GM19438 (cell line): ENCODE measurements at regions not wholly inside any gene's neighbourhood (a gene's known extent, or its start where the extent isn't known, plus 50 kb on each side); places are given as distances from the start of the nearest gene placed in this dataset.
"Not testable (repeated sequence)": the region's sequence is repeated elsewhere in the genome, so short reads cannot be mapped to it uniquely, and the experiment has no call there.

Source experiments
- ATAC-seq: cut with Tn5 transposase; IDR thresholded peaks from one replicate; pipeline ENCODE4 v1.9.1; 2021; ENCODE audit warnings: low read depth; ENCODE audit not compliant: unreplicated experiment

DNA sequence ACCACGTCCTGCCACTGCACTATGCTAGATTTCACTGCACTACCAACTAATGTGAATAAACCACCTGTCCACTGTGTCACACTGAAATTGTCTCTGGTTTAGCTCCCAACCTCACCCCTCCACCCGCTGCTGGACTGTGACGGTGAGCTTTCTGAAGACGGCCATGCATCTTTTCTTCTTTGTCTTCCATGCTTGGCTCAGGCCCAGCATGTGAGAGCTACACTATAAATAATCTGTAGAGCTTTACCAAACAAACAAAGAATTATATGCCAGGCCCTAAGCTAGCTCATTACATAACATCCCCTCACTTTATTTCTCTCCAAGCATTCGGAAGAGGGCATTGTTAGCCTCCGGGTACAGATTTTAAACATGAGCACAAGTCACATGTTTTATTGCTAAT, 633.2 kb downstream of the TNS3 start:
- ATAC-seq, result no peak

DNA sequence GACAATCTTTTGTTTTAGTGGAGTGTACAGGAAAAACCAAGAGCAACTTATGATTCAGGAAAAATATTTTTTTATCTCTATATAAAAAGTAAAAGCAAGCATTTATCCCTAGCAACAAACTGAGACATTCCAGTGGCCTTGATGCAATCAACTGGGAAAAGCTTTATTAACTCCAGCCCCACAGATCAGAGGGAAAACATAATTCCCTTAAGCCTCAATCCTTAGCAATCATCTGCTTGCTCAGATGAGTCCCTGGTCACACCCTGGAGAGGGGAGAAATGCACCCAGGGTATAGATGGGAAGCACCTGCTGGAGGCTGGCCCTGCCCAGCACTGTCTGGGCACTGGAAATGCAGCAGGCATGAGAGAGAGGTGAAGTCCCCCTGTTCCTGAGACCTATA, 636.6 kb downstream of the TNS3 start:
- no peak for ATAC-seq

DNA sequence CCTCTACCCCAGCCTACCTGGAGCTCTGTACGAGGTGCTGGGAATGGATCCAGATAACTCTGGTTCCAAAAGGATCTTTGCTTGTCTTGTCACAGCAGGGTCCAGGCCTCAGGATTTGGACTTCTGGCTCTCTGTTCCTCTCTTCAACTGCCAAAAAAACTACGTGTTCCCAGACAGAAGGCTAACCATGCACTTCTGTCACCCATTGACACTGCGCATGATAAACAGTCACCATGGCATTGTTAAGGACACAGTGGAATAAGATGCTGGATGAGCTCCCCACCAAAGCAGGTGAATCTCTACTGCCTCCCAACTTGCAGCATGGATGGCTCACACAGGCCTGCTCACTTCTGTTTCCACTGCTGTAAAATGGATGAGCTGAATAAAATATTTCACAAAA, 637.9 kb downstream of the TNS3 start:
- no peak for ATAC-seq

DNA sequence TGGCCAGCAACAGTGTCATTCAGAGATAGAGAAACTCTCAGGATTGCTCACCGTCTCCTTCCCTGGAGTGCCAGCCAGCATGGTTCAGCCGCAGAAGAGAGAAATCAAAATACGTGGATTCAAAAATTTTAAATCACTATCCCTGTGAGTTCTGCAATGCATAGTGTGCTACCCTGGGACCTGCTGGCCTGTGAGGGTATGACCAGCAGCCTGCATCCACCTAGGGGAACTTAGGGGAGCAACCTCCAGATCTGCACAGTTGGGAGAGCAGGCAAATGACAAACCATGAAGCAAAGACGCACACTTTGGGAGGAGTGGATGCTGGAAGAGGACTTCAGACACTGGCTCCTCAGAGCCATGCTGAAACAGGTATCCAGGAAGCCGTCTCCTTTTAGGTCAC, 639.3 kb downstream of the TNS3 start:
- no peak for ATAC-seq

DNA sequence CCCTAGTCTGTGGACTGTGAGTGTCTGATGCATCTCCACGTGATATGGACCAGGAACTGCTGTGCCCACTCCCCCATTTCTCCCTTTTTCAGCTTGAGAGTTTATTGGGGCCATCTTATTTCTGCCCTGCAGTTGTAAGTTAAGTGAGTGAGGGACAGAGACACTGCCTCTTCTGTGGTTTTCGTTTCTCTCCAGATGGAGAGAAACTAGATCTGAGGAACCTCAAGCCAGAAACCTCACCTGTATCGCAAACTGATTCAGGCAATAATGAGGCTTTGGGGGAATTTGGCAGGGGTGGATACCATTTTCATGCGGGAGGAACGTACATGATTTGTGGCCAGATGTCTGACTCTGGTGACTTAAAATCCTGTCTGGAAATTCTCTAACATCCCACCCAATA, 641.7 kb downstream of the TNS3 start:
- no peak for ATAC-seq

DNA sequence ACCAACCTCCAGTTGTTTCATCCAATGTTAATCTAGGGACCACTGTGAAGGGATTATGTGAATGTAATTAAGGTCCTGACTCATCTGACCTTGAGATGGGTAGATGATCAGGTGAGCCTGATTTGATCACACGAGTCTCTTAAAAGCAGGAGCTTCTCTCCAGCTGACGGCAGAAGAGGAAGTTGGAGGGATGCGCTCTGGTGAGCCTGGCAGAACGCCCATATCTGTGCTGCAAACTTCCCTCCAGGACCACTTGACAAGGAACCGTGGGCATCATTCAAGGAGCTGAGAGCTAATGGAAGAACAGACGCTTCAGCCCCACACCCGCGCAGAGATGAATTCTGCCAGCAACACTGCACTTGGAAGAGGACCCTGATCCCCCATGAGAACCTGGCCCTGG, 642.4 kb downstream of the TNS3 start:
- ATAC-seq, result no peak

DNA sequence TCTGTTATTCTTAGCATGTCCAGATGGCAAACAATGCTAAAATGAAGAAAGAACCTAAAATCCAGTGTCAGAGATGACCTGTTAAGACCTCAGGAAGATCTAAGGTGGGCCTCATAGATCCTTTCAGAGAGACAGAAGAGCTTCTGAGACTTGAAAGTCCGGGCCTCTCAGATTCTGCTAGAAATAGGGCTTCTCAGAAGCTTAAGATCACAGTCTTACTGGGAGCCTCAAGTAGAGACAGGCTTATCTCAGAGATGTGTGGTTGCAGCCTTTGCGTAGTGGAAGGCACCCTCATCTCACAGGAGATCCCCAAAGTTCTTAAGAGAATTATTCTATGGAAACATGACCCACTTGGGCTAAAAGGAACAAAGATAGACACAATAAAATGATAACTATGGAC, 642.8 kb downstream of the TNS3 start:
- no peak for ATAC-seq

DNA sequence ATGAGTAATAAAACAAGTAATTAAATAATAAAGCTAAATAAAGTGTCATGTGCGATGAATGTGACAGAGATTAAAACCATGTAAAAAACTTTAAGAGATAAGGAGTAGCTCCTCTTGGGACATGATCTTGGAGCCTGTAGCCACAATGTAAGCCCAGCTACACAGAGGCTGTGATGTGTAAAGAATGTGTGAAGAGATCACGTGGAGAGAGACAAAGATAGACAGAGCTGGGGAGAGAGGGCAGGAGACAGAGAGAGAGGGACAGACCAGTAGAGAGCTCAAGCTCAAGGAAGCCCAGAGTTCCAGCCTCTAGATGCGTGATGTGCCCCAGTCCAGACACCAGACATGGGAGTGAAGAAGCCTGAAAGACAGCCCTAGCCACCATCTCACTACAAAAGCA, 644.1 kb downstream of the TNS3 start:
- ATAC-seq, result no peak

DNA sequence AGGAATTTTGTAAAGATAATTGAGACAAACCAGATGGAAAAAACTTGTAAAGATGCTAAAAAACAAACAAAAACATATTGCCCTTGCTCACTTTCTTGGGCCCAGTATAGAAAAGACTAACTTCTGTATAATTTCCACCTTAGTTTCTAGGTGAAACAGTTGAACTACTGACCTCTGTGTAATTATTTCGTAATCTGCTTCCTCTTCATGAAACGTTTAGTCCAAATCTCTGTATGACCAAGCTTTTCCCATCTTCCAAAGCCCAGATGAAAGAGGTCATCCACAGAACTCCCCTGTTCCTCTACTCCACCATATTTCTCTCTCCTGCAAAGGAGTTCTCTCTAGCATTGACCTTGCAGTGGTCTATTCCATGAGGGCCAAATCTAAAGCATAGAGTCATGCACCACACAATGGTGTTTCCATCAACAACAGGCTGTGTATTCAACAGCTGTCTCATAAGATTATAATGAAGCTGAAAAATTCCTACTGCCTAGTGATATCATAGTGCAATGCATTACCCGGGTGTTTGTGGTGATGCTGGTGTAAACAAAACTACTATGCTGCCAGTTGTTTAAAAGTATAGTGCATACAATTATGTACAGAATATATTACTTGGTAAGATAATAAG, 647.6 kb downstream of the TNS3 start:
- ATAC-seq, result no peak

DNA sequence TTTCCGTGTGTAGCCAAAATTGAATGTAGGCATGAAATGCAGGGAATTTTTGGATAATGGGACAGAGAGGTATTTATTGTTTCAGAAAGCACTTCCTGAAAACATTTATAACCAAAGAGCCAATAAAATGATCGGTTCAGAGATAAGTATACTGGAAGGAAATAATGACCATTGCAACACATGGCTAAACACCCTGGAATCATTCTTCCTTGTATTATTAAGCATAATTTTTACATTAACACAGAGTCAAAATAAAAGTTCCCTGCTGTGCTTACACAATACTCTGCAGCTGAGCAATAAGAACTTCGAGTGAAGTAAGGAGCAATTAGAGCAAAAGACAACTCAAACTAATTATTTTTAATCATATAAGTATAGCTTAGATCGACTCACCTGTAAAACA, 648.3 kb downstream of the TNS3 start:
- ATAC-seq, result no peak

DNA sequence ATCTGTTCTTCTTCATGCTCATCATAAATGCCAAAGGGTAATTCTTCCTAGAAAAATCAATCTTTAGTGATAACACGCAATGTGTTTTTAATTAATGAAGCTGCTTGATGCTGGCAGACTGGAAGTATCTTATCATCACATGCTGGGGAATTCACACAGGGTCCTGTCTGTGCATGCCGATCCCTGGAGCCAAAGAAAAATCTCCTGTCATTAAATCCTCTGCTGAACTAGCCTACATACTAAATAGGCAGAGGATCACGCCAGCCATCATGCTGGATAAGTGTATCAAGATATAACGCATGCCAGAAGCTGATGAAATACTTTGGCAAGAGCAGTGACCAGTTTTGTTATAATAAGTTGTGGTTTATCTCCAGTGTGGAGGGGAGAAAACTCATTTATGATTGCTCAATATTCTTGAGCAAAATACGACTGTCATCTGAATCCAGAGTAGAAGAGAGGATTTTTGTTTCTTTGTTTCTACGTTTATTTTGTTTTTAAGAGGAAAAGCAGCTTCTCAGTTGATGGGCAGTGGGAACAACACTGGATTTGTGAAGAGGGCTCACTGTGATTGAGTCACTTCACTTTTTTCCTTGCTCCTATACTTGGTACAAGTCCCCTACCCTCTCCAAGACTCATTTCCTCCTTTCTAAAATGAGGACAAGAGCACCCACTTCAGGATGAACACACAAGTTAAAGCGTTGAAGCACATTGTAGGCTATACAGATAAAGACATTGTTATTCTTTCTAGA, 649.1 kb downstream of the TNS3 start:
- no peak for ATAC-seq

DNA sequence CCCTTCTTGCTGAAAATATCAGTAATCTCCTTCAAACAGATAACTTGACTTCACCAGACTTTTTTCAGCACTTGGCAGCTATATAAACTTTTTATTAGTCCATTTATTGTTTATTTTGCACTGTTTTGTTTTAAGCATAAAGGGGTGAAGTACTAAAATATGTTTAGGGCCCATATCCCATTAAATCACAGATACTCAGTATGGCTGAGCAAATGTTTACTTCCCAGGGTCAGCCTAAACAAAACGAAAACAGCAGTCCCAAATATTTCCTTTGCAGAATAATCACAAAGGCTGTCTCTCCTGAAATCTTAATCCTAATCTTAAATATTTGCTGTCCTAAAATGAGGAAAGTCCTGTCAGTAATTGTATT, 649.6 kb downstream of the TNS3 start:
- ATAC-seq, result no peak

DNA sequence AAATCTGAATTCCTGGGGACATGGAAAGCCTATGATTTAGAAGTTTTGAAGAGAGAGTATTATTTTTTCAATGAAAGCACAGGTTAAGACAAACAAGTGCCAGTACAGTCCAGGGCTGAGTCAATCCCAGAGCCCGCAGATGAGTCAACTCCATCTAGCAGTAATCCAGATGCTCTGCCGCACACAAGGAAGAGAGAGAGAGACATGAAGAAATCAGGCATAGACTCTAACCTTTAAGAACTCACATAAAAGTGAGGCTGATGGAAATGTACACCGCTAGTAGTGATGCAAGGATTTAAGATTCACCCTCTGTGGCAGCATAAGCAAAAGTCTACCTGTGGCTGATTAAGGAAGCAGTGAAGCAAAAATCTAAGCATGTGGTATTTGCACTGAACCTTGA, 651.5 kb downstream of the TNS3 start:
- no peak for ATAC-seq

DNA sequence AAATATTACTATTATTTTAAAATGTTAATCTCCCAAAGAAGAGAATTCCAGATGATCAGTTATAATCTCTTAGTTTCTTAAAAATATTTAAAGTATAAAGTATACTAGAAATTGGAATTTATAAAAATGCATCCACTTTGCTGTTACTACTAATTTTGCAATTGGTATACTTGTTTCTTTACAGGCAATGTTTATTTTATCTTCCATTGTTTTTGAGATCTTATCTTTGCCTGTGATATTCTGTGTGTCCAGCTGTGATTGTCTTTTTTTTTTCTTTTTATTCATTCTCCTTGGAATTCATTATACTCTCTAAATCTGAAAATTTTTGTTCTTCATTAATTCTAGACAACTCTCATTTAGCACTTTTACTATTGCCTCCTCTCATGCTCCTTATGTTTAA, 652.6 kb downstream of the TNS3 start:
- ATAC-seq, result no peak

DNA sequence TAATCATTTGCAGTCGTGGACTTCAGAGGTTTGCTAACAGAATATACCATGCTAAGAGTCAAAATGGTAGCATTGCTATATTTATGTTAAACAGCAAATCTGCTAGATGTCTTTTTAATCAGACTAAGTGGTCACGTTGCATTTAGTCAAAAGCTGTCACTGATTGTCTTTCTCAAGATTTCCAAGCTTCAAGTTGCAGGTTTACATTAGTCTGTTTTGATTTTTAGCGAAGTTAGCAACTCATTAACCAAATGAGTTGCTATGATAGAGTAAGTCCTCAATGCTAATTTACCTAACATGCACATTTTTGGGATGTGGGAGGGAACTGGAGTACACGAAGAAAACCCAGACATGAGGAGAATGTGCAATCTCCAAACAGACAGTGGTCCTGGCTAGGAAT, 653.2 kb downstream of the TNS3 start:
- ATAC-seq, result no peak

DNA sequence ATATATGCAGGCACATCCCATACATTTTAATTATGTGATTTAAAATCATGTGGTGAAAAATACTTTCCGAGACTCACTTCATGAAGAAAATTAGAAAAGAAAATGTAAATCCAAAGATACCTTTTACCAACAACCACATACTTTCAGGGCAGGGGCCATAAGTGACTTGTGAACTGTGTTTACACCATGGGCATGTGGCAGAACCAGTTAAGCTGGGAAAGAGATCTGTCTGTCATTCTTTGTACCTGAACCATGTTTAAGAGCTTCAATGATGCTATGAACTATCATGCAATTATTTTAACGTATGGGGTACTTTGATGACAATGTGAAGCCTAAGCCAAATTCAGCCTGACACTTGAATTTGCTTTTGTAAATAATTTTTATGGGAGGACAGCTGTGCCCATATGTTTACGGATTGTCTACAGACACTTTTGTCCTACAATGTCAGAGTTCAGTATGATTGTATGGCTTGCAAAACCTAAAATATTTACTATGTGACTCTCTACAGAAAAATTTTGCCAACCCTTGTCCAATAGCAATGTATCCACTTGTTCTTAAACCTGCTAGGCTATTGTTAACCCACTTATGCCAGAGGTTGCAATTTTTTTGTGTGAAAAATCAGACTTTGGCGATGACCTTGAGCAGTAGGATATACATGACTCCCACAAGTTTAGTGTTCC, 654.6 kb downstream of the TNS3 start:
- ATAC-seq, result no peak

DNA sequence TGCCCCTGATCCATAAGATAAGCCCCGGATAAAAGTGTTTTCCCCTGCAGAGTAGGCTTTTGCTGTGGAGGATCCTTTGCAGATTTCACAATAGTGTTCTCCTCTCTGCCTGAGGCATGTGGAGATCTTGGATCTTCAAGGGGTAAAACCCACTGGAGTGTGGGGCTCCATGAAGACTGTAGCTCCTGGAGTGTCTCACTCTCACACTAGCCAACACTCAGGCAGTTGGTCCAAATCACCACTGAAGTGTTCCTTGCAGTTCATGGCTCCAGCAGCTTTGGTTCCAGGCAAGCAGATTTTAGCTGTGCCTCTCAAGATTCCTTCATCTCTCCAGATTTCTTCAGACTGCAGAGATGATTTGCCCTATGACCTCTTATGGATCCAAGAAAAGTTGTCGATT, 665.3 kb downstream of the TNS3 start:
- ATAC-seq, result no peak

DNA sequence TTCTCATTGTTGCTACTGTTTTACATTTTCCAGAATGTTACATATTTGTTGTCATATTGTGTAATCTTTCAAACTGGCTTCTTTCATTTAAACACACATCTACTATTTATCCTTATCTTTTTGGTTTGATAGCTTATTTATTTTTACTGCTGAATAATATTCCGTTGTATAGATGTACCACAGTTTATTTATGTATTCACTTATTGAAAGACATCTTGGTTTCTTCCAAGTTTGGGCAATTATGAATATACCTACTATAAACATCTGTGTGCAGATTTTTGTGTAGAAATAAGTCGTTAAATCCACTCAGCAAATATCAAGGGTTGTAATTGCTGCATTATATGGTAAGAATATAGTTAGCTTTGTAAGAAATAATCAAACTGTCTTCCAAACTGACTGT, 669.2 kb downstream of the TNS3 start:
- ATAC-seq, result no peak

DNA sequence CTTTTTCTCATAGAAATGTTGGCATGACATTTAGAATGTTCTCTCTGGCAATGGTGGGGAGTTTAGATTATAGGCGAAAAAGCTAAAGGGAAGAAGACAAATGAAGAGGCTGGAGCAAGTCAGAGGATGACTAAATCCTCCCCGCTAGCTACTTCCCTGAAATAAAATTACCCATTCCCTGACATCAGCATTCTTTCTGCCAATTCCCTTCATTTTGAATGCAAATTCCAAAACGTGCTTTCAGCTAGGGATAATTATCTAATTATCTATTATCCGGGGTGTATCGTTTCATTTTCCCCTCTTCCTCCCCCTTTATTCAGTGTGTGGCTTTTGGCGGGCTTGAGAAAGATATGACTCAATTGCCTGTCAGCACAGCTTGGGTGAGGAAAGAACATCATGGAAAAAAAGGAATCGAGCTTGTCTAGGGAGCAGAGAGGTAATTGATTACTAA, 672.3 kb downstream of the TNS3 start:
- no peak for ATAC-seq

DNA sequence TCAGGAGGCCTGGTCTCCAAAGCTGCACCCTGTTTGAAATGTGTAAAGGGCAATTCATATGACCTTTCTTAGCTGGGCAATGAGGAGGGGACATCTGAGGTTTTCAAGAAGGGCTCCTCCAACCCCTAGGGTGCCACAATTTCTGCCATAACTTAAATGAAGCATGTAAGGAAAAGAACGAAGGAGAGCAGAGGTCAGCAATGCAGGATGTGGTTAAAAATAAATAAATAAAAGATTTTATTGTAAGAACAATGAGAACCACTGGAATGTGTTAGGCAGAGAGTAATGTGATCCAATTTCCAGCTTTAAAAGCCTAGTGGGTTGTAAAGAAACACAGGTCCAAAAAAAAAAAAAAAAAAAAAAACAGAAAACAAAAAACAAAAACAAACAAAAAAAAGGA, 673.1 kb downstream of the TNS3 start:
- no peak for ATAC-seq

DNA sequence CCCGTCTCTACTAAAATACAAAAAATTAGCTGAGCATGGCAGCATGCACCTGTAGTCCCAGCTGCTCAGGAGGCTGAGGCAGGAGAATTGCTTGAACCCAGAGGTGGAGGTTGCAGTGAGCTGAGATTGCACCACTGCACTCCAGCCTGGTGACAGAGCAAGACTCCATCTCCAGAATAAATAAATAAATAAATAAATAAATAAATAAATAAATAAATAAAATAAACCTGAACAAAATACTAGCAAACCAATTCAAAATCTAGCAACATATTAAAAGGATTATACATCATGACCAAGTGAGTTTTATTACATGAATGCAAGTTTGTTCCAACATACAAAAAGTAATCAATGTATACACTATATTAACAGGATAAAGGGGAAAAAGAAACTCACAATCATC, 677.4 kb downstream of the TNS3 start:
- ATAC-seq, result not testable (repeated sequence)

DNA sequence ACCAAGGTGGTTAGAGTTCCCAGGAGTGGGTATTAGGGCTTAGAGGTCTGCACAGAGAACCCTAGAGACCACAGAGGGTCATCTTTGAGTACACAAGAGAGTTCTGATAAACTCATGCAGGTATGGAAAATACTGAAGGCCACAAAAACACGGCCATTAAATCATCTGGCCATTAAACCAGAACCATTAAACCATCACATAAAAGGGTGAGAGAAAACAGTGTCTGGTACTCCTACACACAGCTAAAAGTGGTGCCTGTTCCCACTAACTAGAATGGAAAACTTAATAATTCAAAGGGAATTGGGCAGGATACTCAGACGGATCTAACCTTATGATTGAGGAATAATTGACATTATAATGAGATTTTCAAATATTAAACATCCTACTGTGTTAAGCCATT, 679.4 kb downstream of the TNS3 start:
- no peak for ATAC-seq
